Kidney tubule cell (primary cell): ENCODE measurements at regions not wholly inside any gene's neighbourhood (a gene's known extent, or its start where the extent isn't known, plus 50 kb on each side); places are given as distances from the start of the nearest gene placed in this dataset.

Experiments used
- DNase-seq: peaks from one replicate; pipeline ENCODE4 v3.0.0-alpha.2; 2018; ENCODE audit warnings: low spot score

GRCh38 chr14:101215927-101216326 is 312.4 kb upstream of the RTL1 start:
- no peak for DNase-seq

DNA sequence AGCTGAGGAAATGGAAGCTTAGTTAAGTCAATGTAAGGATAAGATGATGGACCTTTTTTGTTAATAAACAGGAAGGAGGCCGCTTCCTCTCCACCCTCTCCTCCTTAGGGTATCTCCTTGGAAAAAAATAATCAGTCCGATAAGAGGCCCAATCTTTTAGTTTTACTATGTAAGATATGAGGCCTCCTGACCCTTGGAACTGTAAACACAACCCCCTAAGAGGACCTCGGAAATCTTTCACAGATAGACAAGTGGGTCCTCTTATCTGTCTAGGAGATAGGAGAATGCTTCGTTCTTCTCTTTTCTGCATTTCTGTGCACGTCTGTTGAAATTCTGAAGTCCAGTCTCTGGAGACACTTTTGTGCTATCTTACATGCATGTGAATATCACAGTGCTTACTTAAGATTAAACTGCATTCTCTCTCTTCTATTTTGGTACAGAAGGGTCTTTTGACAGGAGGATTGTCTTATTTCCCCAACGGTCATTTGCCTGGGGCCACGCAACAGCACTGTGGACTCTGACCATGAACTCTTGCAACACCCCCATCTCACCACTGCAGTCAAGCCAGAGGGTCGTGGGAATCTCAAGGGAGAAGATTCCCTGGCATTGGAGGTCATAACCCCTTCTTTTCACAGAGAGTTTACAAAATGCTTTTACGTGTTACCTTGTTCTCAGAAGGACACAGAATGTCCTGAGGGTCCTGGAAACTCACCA is 313.0 kb upstream of the RTL1 start:
- DNase-seq, result no peak

GRCh38 chr14:101217080-101217463 is 313.6 kb upstream of the RTL1 start:
- DNase-seq, result no peak

- no peak for DNase-seq
Observed at GRCh38 chr14:101217616-101218371, 314.3 kb upstream of the RTL1 start.

GRCh38 chr14:101219896-101220703 is 316.6 kb upstream of the RTL1 start:
- no peak for DNase-seq

DNA sequence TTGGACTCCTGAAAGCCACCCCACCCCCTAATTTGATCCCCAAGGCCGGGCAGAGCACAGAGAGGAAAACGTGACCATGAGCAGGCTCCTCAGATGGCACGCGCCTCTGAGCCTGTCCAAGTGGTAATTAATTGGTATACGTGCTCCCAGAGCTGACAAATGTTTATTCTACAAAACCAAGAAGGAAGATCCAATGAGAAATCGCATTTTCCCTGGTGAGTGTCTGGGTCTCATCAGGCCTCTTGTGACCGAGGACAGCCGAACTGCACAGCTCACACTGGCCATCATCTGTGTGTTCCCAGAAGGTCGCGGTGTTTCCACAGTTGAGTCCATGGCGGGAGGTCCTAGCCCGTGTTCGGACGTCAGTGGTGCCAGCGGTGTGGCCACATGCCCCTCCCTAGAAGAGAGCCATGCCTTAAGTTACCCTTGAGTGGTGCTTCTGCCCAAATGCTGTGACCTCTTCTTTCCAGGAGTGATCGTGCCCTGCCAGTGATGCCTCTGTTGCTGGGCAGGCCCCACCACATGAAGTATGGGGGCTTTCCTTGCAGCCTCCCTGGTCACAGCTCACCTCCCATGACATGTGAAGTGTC is 317.5 kb upstream of the RTL1 start:
- no peak for DNase-seq

DNA sequence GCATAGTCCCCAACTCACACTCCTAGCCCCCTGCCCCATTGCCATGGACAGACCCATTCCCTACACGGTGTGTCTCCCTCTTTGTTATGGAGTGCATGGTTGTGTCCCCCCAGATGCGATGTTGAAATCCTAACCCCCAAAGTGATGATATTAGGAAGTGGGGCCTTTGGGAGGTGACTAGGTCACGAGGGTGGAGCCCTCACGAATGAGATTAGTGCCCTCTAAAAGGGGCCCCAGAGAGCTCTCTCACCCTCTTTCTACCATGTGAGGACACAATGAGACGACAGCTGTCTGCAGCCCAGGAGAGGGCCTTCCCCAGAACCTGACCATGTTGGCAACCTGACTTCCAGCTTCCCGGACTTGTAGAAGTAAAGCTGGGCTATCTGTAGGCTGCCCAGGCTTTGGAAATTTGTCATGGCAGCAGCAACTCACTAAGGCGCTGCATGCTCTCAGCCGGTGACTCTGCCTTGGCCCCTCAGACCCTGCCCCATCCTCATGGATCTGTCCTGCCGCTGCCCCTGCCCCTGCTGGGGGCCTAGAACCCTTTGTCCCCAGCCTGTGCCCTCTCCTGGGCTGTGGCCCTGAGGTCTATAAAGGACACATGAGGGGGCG is 318.1 kb upstream of the RTL1 start:
- DNase-seq, result no peak

- no peak for DNase-seq
Observed at GRCh38 chr14:101222362-101223070, 319.0 kb upstream of the RTL1 start.

DNA sequence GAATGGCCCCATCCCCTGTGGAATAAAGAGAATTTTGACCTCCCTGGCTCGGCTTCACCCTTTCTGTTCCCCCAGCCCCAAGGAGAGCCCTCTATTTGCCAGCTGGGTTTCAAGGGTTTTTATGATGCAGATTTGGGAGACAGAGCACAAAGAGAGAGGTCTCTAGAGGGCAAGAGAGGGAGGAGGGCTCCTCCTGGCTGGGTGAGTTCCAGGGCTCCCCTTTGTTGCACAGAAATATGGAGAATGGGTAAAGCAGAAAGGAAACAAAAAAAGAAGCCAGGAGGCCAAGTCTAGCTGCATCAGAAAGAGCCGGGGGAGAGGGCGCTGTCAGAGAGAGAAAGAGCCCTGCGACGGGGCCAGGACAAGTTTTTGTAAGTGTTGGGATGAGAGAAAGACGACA is 319.6 kb upstream of the RTL1 start:
- no peak for DNase-seq

DNA sequence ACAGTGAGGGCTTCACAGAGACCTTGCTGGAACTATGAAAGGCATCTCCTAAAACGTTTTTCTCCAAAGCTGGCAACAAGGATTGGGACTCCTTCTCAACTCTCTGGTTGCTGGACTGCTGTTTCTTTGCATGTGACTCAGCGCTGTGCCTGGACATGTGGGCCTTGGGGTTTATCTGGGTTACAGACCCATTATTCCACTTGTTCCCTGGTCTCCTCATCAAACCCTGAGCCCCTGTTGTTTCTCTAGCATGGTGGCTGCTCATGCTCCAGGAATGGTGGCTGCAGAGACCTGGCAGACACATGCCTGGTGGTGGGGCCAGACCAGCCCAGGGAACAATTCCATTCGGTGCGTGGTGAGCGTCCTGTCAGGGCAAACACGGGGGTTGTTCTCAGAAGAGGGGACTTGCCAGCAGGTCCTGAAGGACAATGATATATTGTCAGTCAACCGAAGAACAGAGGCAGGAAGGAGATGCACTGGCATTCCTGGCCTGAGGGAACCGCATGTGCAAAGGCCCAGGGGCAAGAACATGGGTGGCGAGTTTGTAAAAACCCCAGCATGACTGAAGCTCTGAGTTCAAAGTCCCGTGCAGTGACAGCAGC is 320.1 kb upstream of the RTL1 start:
- DNase-seq, result no peak

DNA sequence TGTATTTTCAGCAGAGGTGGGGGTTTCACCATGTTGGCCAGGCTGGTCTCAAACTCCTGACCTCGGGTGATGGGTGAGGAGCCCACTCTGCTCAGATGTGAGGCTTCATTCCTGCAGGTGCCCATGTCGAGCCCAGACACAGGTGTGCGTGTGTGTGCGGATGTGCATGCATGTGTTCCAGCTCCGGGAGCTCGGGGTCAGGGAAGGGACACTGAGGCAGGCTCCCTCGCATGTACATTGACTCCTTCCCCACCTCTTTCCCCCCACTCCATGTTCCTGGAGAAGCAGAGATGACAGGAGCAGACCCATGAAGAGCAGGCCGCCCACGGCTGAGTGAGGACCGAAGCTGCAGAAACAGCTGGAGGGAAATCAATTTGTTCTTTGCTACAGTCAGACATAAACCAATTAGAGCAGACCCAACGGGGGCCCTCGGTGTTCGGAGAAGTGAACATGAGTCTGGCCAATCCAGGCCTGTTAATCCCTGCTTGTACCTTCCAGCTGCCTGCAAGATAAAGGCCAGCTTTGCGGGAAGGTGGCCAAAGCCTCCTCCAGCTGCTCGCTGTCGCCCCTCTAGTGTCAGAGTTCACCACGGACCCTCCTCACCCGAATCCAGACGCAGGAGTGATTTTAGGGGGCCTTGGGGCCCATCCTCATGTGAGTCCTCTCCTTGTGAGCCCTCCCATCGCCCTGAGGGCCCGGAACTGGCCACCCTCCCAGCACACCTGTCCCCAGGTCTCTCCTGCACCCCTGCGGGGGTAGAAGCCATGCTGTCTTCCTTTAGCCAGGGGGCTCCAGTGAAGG is 321.0 kb upstream of the RTL1 start:
- no peak for DNase-seq

DNA sequence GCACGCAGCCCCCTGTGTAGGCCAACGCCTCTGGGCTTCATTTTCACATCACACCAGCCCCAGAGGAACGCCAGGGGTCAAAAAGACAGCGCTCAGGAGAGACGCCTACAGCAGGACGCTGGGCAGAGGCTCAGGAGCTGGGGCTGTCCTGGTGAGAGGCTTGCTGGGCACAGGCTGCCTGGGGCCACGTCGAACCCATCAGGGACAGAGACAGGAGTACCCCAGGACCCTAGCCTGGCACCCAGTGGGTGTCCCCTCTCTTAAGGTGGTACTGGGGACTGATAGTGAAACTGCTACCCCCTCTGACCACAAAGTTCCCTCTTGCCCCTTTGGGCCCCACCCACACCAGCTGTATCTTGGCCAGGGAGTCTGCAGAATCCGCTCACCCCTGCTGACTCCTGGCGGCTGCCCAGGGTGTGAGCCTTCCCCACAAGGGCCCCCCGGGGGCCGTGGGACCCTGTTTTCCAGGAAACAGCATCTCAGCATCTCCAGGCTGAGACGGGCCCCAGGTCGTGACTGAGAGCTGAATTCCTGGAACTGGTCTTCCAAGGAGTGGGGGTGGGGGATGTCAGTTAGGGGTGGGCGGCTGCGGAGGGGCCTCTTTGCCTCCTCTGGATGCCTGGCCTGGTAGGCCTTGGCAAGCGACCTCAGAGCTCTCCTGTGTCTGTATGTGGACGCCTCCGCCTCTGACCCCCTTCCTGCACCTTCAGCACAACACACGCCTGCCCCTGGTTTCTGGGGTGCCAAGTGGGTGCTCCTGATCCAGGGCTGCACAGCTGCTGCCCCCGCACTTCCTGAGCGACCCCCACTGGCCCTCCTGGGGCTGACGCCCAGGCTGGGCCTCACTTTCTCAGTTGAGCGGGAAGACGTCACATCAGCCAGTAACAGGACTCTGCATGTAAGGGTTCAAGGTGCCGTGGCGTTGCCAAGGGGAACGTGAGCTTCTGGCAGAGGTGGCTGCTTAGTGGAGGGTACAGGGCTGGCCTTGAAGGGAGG is 321.9 kb upstream of the RTL1 start:
- no peak for DNase-seq

DNA sequence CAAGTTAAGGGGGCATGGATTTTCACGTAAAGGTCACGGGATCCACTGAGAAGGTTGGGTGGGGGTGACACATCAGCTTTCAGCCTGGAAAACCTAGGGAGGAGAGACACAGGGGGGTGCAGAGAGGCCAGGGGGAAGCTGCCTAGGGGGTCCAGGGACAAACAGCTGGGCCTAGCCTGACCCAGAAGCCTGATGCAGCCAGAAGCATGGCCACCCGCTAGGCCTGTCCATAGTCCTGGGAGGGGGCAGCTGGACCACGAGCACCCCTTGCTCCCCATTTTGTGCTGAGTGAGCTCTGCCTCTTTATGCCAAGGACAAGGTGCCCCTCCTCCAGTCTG is 322.7 kb upstream of the RTL1 start:
- no peak for DNase-seq

DNA sequence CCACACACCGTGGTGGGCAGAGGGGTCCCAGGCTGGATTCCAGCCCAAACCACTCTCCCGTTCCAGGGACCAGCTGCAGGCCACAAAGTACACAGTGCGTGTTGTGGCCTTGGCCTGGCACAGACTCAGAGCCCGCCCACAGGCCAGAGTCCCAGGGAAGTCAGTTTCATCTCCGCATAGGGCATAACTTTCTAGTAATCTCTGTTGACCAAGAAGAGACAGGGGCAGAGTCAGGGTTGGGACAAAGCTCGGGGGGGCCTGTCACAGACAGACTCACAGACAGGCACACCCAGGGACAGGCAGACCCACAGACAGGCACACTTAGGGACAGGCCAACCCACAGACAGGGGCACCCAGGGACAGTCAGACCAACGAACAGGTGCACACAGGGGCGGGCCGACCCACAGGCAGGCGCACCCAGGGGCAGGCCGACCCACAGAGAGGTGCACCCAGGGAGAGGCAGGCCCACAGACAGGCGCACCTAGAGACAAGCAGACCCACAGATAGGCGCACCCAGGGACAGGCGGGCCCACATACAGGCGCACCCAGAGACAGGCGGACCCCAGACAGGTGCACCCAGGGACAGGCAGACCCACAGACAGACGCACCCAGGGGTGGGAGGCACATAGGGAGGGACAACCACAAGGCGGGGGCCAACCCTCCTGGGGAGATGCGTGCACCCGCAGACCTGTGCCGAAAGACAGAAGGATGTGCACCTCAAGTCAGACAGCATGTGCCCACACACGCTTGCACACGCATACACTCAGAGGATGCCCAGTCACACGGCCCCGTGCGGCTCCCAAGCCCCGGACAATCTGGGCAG is 323.3 kb upstream of the RTL1 start:
- no peak for DNase-seq

- no peak for DNase-seq
Observed at GRCh38 chr14:101227611-101228594, 324.4 kb upstream of the RTL1 start.

GRCh38 chr14:101228949-101229541 is 325.5 kb upstream of the RTL1 start:
- DNase-seq, result no peak

DNA sequence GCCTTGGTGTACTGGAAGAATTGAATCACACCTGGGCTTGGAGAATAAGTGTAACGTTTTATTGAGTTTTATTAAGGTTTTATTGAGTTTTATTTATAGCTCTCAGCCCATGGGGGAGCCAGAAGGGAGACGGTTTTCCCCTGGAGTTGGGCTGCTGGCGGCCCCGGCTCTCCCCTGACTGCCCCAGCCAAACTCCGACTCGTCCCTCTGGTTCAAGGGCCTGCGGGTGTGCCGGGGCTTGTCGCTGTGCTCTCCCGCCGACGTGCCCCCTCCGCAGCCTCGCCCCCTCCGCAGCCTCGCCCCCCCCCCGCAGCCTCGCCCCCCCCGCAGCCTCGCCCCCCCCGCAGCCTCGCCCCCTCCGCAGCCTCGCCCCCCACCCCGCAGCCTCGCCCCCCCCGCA is 326.1 kb upstream of the RTL1 start:
- no peak for DNase-seq
